NCI-H1436 (cell line): ENCODE measurements at regions not wholly inside any gene's neighbourhood (a gene's known extent, or its start where the extent isn't known, plus 50 kb on each side); places are given as distances from the start of the nearest gene placed in this dataset.

Experiments
- DNase-seq: peaks from one replicate; lab custom pipeline; 2025; lab: John Stamatoyannopoulos, UW

- no peak for DNase-seq
Observed at GRCh38 chr12:67498991-67499390, 149.6 kb upstream of the DYRK2 start.

DNA sequence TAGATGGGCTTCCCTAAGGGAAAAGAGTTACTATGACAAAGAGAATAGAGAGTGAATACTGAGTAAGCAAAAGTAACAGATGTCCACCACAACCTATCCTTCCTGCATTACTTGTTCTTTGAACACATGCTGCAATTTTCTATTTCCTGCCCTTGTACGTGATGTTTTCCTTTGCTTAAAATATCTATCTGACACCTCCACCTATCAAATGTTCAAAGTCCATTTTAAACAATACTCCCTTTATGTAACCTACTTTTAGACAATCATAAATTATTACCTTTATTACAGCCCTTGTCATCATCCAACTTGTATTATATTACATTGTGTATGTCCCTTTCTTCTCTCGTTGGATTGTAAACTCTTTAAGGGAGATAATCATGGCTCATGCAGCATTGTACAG lies 147.2 kb upstream of the DYRK2 start:
- DNase-seq: peak; percentile 4

GRCh38 chr12:67504026-67504425 lies 144.5 kb upstream of the DYRK2 start:
- DNase-seq: no peak

GRCh38 chr12:67506739-67507138 lies 141.8 kb upstream of the DYRK2 start:
- DNase-seq: no peak

GRCh38 chr12:67508830-67509229 lies 139.7 kb upstream of the DYRK2 start:
- no peak for DNase-seq

DNA sequence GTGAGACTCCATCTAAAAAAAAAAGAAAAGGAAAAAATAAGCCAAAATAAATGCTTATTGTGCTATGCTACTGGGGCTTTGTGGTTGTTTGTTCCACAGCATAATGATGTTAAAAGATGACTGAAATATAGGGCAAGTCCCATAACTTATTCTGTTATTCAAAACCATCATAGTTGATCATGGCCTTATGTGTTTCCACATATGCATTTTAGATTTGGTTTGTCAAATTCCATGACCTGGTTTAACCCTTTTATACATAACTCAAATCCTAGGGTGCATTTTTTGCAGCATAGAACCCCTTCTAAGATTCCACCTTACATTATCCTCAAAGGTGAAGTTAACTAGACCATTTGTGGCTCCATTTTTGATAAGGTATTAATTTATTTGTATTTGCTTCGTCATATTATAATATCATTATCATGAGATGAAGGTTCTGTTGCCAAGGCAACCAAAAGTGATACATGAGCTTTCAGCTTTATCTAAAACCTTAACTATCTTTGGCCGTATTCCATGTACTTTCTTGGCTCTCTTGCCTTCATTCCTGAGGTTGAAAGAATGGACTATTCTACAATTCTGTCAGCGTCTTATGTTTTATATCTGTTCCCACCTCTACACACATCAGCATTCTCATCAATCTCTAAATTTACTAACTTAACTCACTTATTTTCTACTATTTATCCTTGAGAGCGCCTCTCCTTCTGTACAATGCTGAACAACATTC lies 138.7 kb upstream of the DYRK2 start:
- DNase-seq: no peak

GRCh38 chr12:67512061-67512460 lies 136.5 kb upstream of the DYRK2 start:
- no peak for DNase-seq

DNA sequence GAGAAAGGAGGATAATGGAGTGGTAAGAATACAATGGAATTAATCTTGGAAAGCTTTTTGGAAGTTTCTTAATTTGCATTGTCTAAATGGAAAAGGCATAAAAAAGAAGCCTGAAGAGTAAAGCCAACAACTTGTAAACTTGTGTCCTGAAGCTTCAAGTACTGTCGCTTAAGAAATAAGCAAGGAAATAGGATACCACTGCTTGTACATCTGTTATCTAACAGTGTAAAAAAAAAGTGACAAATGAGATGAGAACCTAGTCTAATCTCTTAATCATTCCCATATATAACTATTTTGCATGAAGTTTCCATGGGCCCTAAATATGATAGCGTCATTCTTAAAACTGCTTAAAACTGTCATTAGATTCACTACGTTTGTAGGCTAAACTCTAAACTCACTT lies 134.0 kb upstream of the DYRK2 start:
- DNase-seq: no peak

DNA sequence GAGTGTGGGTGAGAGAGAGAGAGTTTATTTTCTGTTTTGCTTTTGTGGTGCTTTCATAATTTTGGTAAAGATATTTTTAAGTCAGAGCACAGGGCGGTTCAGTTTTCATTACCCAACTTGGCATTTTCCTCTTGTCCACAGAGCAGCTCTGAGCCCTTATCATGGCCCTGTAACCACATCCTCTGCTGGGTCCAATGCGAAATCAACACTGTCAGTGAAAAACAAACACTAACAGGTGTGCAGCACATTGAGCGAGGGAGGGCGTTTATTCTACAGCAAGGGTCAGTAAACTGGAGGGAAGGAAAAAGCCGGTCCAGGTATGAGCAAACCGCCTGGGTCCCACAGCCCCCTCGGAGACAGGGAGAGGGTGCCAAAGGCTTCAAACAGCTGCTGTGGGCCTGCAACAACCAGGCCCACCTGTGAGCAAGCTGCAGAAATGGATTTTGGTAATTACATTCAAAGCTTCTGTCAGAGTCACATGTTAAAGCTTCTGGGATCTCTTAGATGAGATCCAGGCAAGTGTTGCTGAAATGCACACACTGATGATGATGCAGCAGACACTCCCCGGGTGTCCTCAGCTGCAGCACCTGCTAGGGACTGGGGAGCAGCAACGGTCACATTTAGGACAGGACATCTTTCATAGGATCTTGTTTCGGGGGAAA lies 132.7 kb upstream of the DYRK2 start:
- peak; percentile 13 for DNase-seq

DNA sequence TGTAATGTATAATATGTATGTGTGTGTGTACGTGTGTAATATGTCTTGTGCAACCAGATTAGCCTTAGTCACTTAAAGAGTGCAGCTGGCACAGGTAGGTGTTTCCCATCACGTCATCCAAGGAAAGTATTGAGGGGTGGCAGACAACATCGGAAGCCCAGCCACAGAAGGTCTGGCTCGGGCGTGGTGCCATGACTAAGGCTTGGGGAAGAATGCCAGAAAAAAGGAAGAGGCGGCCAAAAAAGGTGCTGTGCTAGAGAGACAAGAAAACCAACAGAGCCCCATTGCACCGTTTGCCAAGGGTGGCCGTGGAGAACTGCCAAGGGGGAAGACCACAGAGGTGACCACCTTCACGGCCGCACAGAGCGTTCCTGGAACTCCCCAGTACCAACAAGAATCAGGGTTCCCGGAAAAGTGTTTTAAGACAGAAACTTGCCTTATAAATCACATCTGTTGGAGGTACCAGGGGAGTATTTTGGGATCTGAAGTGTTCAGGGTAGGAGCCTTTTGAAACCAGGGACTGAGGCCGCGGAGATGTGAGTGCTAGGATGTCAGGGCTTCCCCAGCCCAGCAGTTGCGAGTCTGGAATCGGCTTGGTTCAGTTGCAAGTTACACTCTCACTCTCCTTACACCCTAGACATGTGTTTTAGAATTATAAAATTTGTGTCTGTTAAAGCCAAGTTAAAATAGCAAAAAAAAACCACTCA lies 131.2 kb upstream of the DYRK2 start:
- no peak for DNase-seq

DNA sequence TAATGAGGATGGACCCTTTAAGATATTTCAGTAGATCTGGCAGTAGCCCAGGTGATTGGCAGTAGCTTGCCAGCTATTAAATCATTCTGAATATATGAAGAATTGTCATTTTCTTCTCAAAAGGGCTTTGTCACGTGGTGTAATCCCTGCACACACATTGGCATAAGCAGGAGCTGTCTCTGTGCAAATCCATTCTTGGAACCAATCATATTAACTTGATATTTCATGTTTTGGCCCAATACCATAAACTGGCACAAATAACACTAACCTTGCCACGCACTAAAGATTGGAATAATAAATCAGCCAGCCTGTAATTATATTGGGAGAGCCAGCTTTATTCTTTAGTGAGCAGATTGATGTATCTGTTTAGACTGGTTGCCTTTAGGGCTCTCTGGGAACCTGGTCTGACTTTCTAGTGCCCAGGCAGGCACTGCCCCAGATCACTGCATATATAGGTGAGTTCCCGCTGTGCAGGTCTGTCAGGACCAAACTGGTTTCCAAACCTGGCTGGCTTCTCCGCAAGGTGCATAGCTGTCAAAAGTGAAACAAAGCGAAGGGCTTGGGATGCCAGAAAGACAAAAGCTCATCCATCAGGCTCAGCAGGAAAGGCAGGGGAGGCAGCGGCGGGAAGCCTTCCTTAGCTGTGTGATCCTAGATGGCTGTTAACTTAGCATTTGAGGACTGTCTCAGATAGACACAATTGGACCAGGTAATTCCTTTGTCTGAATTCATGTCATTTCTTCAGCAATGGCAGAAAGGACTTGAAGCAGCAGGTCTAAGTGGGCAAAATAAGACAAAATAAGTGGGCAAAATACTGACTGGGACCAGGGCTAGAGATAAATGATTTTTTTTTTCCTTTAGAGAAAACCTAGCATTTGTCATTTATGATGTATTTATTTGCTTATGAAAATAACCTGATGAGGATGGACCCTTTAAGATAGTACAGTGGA lies 128.8 kb upstream of the DYRK2 start:
- DNase-seq: no peak

GRCh38 chr12:67520606-67521005 lies 127.9 kb upstream of the DYRK2 start:
- DNase-seq: no peak

- DNase-seq: no peak
Observed at GRCh38 chr12:67522222-67522621, 126.3 kb upstream of the DYRK2 start.

DNA sequence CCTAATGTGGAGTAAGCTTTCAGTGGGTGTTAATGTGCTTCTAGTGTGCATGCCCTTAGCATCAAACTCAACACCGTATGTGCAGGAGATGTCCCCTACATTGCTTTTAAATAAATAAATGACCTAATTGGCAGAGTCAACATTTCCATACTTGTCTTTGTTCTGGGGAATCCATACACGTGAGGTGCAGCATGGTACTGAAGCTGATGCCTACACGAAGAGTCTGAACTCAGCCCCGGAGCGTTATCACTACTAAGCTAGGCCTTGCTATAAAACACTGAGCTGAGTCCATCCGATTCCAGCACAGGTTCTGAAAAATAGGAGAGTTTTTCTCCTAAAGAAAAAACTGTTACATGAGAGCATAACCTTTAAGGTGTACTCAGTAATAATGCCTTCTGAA lies 125.0 kb upstream of the DYRK2 start:
- DNase-seq: no peak

DNA sequence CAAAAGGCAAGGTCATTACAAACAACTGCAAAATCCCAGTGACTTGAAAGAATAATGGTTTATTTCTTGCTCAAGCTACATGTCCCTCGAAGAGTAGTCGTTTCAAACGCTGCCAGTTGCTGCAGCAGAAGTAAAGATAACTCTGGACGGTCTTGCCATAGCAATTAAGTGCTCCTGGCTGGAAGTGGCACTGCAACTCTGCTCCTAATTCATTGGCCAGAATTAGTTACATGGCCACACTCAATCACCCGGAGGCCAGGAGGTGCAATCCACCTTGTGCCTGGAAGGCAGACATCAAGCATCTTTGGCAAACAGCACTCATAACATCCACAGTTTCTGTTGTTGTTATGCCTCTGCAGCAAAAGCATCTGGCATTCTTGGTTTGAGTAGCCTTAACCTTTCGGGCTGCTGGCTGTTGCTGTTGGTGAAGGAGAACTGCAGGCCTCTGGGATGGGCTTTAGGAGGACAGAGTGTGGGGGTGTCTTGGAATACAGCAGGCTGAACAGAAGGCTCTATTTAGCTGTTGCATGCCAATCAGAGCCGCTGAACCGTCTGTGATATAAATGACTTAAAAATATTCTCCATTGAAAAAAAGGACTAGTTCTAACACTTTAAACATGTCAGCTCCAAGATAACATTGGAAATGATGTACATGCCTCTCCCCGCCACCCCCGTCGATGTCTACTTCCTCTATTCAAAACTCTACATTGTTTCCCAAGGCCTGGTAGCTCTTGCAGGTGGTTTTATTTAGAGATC lies 123.5 kb upstream of the DYRK2 start:
- DNase-seq: no peak

DNA sequence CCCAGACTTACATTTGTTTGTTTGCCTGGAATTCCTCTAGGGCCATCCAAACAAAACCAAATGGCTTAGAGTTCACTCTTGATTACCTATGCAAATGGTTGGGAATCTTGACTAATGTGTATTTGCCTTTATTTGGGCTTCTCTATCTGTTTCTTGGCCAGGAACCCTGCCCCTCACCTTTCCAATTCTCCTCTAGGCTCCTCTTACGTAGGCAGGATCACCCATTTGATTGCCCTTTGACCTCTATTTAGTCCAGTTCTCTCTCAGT lies 123.0 kb upstream of the DYRK2 start:
- DNase-seq: no peak

DNA sequence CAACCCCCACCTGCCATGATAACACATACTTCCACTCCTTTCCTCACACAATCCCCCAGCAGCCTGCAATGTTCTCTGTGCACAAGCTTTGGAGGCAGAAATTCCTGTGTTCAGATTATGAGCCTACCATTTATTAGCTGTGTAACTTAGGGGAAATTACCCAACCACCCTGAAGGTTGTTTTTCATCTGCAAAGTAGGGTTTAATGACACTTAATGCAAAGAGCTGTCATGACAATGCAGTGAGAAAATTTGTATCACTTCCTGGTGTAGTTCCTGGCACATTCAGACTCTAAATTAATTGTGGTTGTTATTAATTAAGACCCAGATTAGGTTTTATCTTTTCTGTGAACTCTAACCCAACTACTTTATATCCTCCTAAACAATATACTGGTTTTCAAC lies 122.4 kb upstream of the DYRK2 start:
- no peak for DNase-seq

- no peak for DNase-seq
Observed at GRCh38 chr12:67531051-67531450, 117.5 kb upstream of the DYRK2 start.

DNA sequence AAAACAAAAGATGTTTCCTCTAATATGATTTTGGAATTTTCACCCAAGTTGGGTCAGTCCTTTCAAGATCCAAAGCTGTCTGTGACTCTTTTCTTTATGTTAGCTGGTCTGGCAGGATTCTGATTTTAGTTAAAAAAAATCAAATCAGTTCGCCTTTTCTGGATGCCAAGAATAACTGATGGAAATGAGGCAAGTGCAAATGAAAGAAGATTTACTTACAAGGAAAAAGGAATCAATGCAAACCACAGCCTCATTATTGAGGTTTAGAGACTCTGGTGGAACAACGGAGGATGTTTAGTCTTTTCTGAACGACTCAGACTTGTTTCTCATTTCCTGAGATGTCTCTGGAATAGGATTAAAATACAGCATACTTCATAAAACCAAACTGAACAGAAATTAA lies 117.0 kb upstream of the DYRK2 start:
- DNase-seq: no peak

DNA sequence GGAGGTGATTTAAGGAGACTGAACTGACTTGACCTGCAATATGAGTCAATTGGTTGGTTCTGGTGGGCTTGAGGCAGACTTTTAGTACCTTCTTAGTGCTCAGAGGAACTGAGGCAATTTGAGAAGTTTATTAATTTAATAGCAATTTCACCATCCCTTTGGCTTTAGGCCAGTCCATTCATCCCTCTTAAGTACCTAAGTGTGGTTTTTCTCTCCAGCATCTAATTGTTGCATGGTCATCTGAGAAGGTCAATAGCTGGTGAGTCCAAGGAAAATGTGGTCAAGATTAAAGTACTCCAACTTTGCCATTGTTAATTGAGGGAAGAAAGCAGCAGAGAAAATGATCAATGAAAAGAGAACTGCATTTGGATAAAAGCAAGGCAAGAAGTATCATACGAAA lies 115.4 kb upstream of the DYRK2 start:
- no peak for DNase-seq

DNA sequence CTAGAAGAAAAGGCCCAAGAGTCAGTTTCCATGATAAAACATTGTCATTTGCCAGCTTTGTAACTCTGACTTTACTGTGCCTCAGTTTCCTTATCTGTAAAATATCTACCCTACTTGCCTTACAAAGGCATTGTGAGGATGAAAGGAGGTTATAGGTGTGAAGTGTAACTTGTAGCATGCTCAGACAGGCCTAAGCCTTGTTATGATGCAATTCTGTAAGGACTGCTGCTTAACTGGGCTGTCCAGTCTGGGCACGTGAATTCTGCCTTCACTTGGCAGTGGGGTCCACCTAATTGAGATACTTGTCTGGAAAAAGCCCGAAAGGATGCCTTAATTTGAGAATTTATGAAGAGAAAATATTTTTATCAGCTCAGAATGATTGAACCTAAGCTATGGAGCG lies 114.5 kb upstream of the DYRK2 start:
- DNase-seq: no peak

DNA sequence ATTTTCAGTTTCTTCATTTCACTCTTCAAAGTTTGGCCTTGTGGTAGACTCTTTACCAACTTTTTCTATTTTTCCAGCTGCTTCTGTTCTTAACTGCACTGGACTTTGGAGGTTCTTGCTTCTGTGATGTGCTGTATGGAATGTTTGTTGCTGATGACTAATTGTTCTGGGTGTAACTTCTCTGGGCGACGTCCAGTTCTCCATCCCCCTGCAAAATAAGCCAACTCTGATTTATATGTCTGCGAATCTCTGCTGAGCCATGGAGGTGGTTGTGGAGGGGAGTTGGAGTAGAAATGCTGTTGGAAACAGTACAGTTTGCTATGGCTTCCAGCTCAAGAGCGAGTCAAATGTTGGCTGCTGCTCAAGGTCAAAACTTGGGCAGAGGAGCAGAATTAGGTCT lies 113.9 kb upstream of the DYRK2 start:
- DNase-seq: no peak
